IMR-90 (cell line): ENCODE measurements at regions not wholly inside any gene's neighbourhood (a gene's known extent, or its start where the extent isn't known, plus 50 kb on each side); places are given as distances from the start of the nearest gene placed in this dataset.

Experiments used
- ATAC-seq: fragments of 200-7000 bp; cut with Tn5 transposase; 2 replicates; pipeline ENCODE4 v1.9.1; 2020; ENCODE audit warnings: low read depth, mild to moderate bottlenecking, moderate library complexity
- BruUV-seq: library from RNA; stranded (reverse); fragments of 400-500 nt; replicated peaks from 2 replicates; lab custom pipeline; 2021; lab: Mats Ljungman, UMichigan
- CTCF ChIA-PET: fragments of 300-600 bp; formaldehyde crosslinking; extraction: SDS; loops from one replicate; lab custom pipeline; 2021; ENCODE audit warnings: antibody characterized with exemption; lab: Yijun Ruan, JAX
- POLR2A ChIA-PET: fragments of 300-600 bp; sonication (Branson Sonifier 250); formaldehyde crosslinking; loops from one replicate; lab custom pipeline; 2022; ENCODE audit warnings: antibody characterized with exemption; ENCODE audit not compliant: unreplicated experiment; lab: Charles Lee
- DNase-seq: peaks from one replicate; pipeline ENCODE4 v3.0.0; 2013
- H2AFZ ChIP-seq: replicated peaks from 2 replicates; pipeline ENCODE3; 2013; ENCODE audit warnings: low read length, mild to moderate bottlenecking; ENCODE audit not compliant: poor library complexity
- H2AK5ac ChIP-seq: 2 replicates; pipeline ENCODE4 v1.6.1; 2013; ENCODE audit warnings: low read depth, low read length, inconsistent platforms
- H2AK9ac ChIP-seq: replicated peaks from 2 replicates; pipeline ENCODE3; 2013; ENCODE audit warnings: mild to moderate bottlenecking, low read depth, low read length, moderate library complexity; ENCODE audit not compliant: poor library complexity
- H2BK120ac ChIP-seq: 2 replicates; pipeline ENCODE4 v1.6.1; 2013; ENCODE audit warnings: low read depth, low read length, inconsistent platforms
- H2BK15ac ChIP-seq: 3 replicates; pipeline ENCODE4 v1.6.1; 2013; ENCODE audit warnings: low read depth, low read length, inconsistent platforms
- H2BK20ac ChIP-seq: 2 replicates; pipeline ENCODE4 v1.6.1; 2013; ENCODE audit warnings: low read depth, mild to moderate bottlenecking, inconsistent platforms, low read length, moderate library complexity
- H2BK5ac ChIP-seq: 2 replicates; pipeline ENCODE4 v1.6.1; 2013; ENCODE audit warnings: mild to moderate bottlenecking, low read depth, low read length, inconsistent platforms; ENCODE audit not compliant: poor library complexity, severe bottlenecking
- H3K14ac ChIP-seq: replicated peaks from 2 replicates; pipeline ENCODE4 v1.6.1; 2013; ENCODE audit warnings: low read depth, low read length, inconsistent platforms
- H3K18ac ChIP-seq: 2 replicates; pipeline ENCODE4 v1.6.1; 2013; ENCODE audit warnings: low read depth, low read length, control low read depth
- H3K23ac ChIP-seq: 2 replicates; pipeline ENCODE4 v1.6.1; 2013; ENCODE audit warnings: low read depth, low read length, inconsistent platforms
- H3K27ac ChIP-seq: 2 replicates; pipeline ENCODE4 v1.5.1; 2013; ENCODE audit warnings: mild to moderate bottlenecking, control low read depth, low read length; ENCODE audit not compliant: insufficient read depth
- H3K27me3 ChIP-seq: 2 replicates; pipeline ENCODE4 v1.6.1; 2013; ENCODE audit warnings: low read length; ENCODE audit not compliant: control insufficient read depth, insufficient read depth
- H3K36me3 ChIP-seq: 2 replicates; pipeline ENCODE4 v1.6.1; 2013; ENCODE audit warnings: low read length, mixed read lengths; ENCODE audit not compliant: control insufficient read depth, insufficient read depth
- H3K4ac ChIP-seq: 2 replicates; pipeline ENCODE4 v1.6.1; 2013; ENCODE audit warnings: low read depth, low read length, inconsistent platforms
- H3K4me1 ChIP-seq: 2 replicates; pipeline ENCODE4 v1.6.1; 2013; ENCODE audit warnings: low read length, mixed read lengths; ENCODE audit not compliant: control insufficient read depth, insufficient read depth
- H3K4me2 ChIP-seq: 2 replicates; pipeline ENCODE4 v1.6.1; 2013; ENCODE audit warnings: low read depth, mild to moderate bottlenecking, control low read depth, low read length, moderate library complexity
- H3K4me3 ChIP-seq: 2 replicates; pipeline ENCODE4 v1.5.1; 2013; ENCODE audit warnings: low read depth, mild to moderate bottlenecking, control low read depth, low read length, moderate library complexity; ENCODE audit not compliant: insufficient read depth
- H3K56ac ChIP-seq: 2 replicates; pipeline ENCODE4 v1.6.1; 2013; ENCODE audit warnings: low read length, inconsistent platforms; ENCODE audit not compliant: insufficient read depth; ENCODE audit errors: extremely low read depth
- H3K79me1 ChIP-seq, 2 experiments: 2 replicates each; pipeline ENCODE4 v1.6.1; 2013; ENCODE audit warnings: low read length in 2 of 2, inconsistent platforms in 1 of 2, low read depth in 1 of 2
- H3K9ac ChIP-seq: 2 replicates; pipeline ENCODE4 v1.6.1; 2013; ENCODE audit warnings: low read depth, low read length, control low read depth
- H3K9me1 ChIP-seq: 2 replicates; pipeline ENCODE4 v1.6.1; 2013; ENCODE audit warnings: low read length, inconsistent platforms; ENCODE audit not compliant: insufficient read depth
- H3K9me3 ChIP-seq: 2 replicates; pipeline ENCODE4 v1.6.1; 2013; ENCODE audit warnings: low read length; ENCODE audit not compliant: control insufficient read depth, insufficient read depth
- H4K20me1 ChIP-seq: 2 replicates; pipeline ENCODE4 v1.6.1; 2013; ENCODE audit warnings: low read length, inconsistent platforms; ENCODE audit not compliant: insufficient read depth
- H4K5ac ChIP-seq: 2 replicates; pipeline ENCODE4 v1.6.1; 2013; ENCODE audit warnings: mild to moderate bottlenecking, low read depth, low read length, control low read depth
- H4K8ac ChIP-seq, 2 experiments: 2 replicates each; pipeline ENCODE4 v1.6.1; 2013; ENCODE audit warnings: low read depth in 2 of 2, low read length in 2 of 2, control low read depth in 1 of 2, inconsistent platforms in 1 of 2
- H4K91ac ChIP-seq: 2 replicates; pipeline ENCODE4 v1.6.1; 2013; ENCODE audit warnings: low read depth, low read length, inconsistent platforms; ENCODE audit not compliant: insufficient read depth
- FOS ChIP-seq: fragments of 150-350 bp; IDR thresholded peaks from 2 replicates; pipeline ENCODE4 v1.6.1; 2016; ENCODE audit warnings: low read depth, low read length
- MAFK ChIP-seq: IDR thresholded peaks from 2 replicates; pipeline ENCODE4 v1.6.1; 2012; ENCODE audit warnings: low read depth, low read length, improper control_type of control experiment
- NFE2L2 ChIP-seq: fragments of 150-350 bp; IDR thresholded peaks from 2 replicates; pipeline ENCODE4 v1.6.1; 2016; ENCODE audit warnings: low read depth, mild to moderate bottlenecking, low read length
- POLR2A ChIP-seq: IDR thresholded peaks from 2 replicates; pipeline ENCODE4 v1.6.1; 2012; ENCODE audit warnings: mild to moderate bottlenecking, low read depth, low read length
- WGBS, 2 experiments: methylation state at CpG; one replicate each; pipeline versions ENCODE4 v1.1.5 to v1.1.7; 2013; ENCODE audit warnings: missing lambda C conversion rate in 2 of 2; ENCODE audit not compliant: insufficient read length in 1 of 2; ENCODE audit errors: extremely low coverage in 2 of 2; 5-methylcytosine and 5-hydroxymethylcytosine counted together
- dilution Hi-C: fragments of 300-500 bp; cut with HindIII; formaldehyde crosslinking; loops from one replicate; pipeline ENCODE4 v1.14.3; 2018; ENCODE audit warnings: low sequenced_read_pairs; ENCODE audit not compliant: unreplicated experiment
- in situ Hi-C: fragments of 300-500 bp; cut with MboI; formaldehyde crosslinking; loops from 3 replicates; pipeline ENCODE4 v1.14.3; 2019; ENCODE audit warnings: low sequenced_read_pairs, inconsistent platforms, mixed read lengths
- intact Hi-C: fragments of 100-400 bp; cut with micrococcal nuclease; formaldehyde crosslinking; loops from 2 replicates; pipeline ENCODE4 v1.10.0; 2022

DNA sequence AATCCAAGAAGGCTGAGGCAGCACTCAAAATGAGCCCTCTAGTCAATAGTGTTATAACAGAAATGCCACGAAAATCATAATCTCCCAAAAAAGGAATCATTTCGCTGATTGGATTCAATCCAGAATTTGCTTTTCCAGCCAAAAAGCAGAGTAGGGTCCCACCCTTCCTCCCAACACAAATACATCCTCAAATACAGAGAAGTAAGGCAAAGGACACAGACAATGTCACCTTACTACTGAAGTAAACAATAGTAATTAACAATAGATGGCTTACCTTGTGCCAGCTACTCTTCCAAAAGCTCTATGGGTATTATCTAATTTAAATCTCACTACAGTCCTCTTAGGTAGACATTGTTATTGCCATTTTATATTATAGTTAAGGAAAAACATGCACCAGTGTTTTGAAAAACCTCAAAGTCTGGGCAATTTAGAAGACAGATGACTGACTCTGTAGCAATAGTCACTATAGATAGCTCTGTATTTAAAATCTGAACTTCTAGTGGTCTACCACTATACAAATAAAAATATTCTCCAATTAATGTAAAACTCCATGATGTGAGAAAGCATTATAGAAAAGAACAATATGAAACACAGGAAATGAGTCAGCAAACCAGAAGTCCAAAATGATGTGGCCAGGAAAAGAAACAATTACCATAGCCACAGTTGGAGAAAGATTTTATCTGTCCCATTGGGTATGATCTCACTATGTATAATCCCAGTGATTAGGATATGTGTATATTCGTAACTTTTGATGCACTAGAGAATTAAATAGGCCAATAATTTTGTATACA, 305.0 kb upstream of the ERBB4 start:
- H3K4me3 ChIP-seq, result no peak overlapping the region

More for the DNA sequence above, 305.0 kb upstream of the ERBB4 start:
- H3K4me1 ChIP-seq, result peaks cover 8% of the 10 kb centered on the region
- ChIA-PET CTCF (interaction anchor here (1.8 kb wide), 1 partner anchor 49 kb away, joined by 8 read pairs; no protein-coding TSS in a partner anchor), POLR2A (no interaction called here)
- ATAC-seq (peak; percentile 55), DNase-seq (peak; percentile 91)
- 33% methylated on average over 1 of the region's 3 CpGs; no CpG with 5 or more reads in 1 of the 2 experiments for WGBS, 2 experiments
- no peaks in the 10 kb centered on the region for H3K27me3 ChIP-seq
- H3K9me1 ChIP-seq, result no peaks in the 10 kb centered on the region; the same call in 1 of the 2 replicates
- no peak overlapping the region for H2AK9ac ChIP-seq
- intact Hi-C loops (loop anchor here (2.0 kb wide), 1 partner anchor 309 kb away; no protein-coding TSS in a partner anchor), dilution Hi-C loops (no loop called here), in situ Hi-C loops (no loop called here)
- peak overlapping the region; percentile 58; the same call in 1 of the 2 replicates for H3K56ac ChIP-seq
- H4K5ac ChIP-seq, result peak overlapping the region; percentile 76; the same call in 1 of the 2 replicates
- H4K20me1 ChIP-seq, result no peaks in the 10 kb centered on the region
- peak overlapping the region; percentile 69 to 95 for H4K8ac ChIP-seq
- H3K4me2 ChIP-seq, result peak overlapping the region; percentile 44; the same call in 1 of the 2 replicates
- peak overlapping the region; percentile 58 for H4K91ac ChIP-seq
- H3K27ac ChIP-seq, result peak overlapping the region; percentile 43; the same call in 1 of the 2 replicates
- peak overlapping the region; percentile 93; the same call in 1 of the 2 replicates for H3K18ac ChIP-seq
- H2AK5ac ChIP-seq, result peak overlapping the region; percentile 32; the same call in 1 of the 2 replicates
- no peaks in the 10 kb centered on the region for H3K79me1 ChIP-seq
- H3K4ac ChIP-seq, result peak overlapping the region; percentile 14; the same call in 1 of the 2 replicates
- H2BK20ac ChIP-seq, result peak overlapping the region; percentile 90
- H3K9me3 ChIP-seq, result no peaks in the 10 kb centered on the region
- H3K36me3 ChIP-seq, result no peaks in the 10 kb centered on the region
- H2BK120ac ChIP-seq, result peak overlapping the region; percentile 67
- no peak overlapping the region for H2AFZ ChIP-seq
- BruUV-seq, result no TSS peak
- TF ChIP-seq NFE2L2 (peak; percentile 78), FOS (peak; percentile 73), POLR2A (no peak), MAFK (peak; percentile 39; the same call in 1 of the 2 replicates)
- H3K23ac ChIP-seq, result peak overlapping the region; percentile 17; the same call in 1 of the 2 replicates
- H2BK5ac ChIP-seq, result peak overlapping the region; percentile 88
- peak overlapping the region; percentile 42 for H3K14ac ChIP-seq
- no peak overlapping the region for H3K9ac ChIP-seq
- peak overlapping the region; percentile 69; the same call in 2 of the 3 replicates for H2BK15ac ChIP-seq
